ENCODE measurements at regions not wholly inside any gene's neighbourhood (a gene's known extent, or its start where the extent isn't known, plus 50 kb on each side); places are given as distances from the start of the nearest gene placed in this dataset.

GRCh38 chr2:23203383-23203782, 181.6 kb upstream of the KLHL29 start:
- H3K36me3 ChIP-seq: no peaks in the 10 kb centered on the region
- no peak overlapping the region for H3K4me3 ChIP-seq (ENCODE audit: low read depth, low read length)
- H3K9me3 ChIP-seq: no peaks in the 10 kb centered on the region
- H3K4me1 ChIP-seq: peaks cover 4% of the 10 kb centered on the region
- DNase-seq: no peak
- no peaks in the 10 kb centered on the region for H3K27me3 ChIP-seq
- no peak for TF ChIP-seq CTCF (IDR thresholded peaks at IDR 0.05; ENCODE audit: low read depth, low read length)

- H3K27me3 ChIP-seq: no peaks in the 10 kb centered on the region
- no peaks in the 10 kb centered on the region for H3K9me3 ChIP-seq
- no peak for DNase-seq
- TF ChIP-seq CTCF (IDR thresholded peaks at IDR 0.05; ENCODE audit: low read depth, low read length): no peak
- no peak overlapping the region for H3K4me3 ChIP-seq (ENCODE audit: low read depth, low read length)
- H3K4me1 ChIP-seq: no peaks in the 10 kb centered on the region
- H3K36me3 ChIP-seq: no peaks in the 10 kb centered on the region
Observed at GRCh38 chr2:23204685-23205242, 180.2 kb upstream of the KLHL29 start.

GRCh38 chr2:23206650-23207049, 178.3 kb upstream of the KLHL29 start:
- Histone ChIP-seq H3K4me1 (no peaks in the 10 kb centered on the region), H3K27me3 (no peaks in the 10 kb centered on the region), H3K36me3 (no peaks in the 10 kb centered on the region), H3K9me3 (no peaks in the 10 kb centered on the region), H3K4me3 (ENCODE audit: low read depth, low read length) (no peak overlapping the region)
- no peak for DNase-seq
- TF ChIP-seq CTCF (IDR thresholded peaks at IDR 0.05; ENCODE audit: low read depth, low read length): no peak

- no peak for DNase-seq
- Histone ChIP-seq H3K4me1 (no peaks in the 10 kb centered on the region), H3K4me3 (ENCODE audit: low read depth, low read length) (no peak overlapping the region), H3K27me3 (no peaks in the 10 kb centered on the region), H3K36me3 (no peaks in the 10 kb centered on the region), H3K9me3 (no peaks in the 10 kb centered on the region)
- TF ChIP-seq CTCF (IDR thresholded peaks at IDR 0.05; ENCODE audit: low read depth, low read length): no peak
Observed at GRCh38 chr2:23207871-23208270, 177.1 kb upstream of the KLHL29 start.

- DNase-seq: no peak
- Histone ChIP-seq H3K27me3 (no peaks in the 10 kb centered on the region), H3K9me3 (no peaks in the 10 kb centered on the region), H3K36me3 (no peaks in the 10 kb centered on the region), H3K4me3 (ENCODE audit: low read depth, low read length) (no peak overlapping the region), H3K4me1 (no peaks in the 10 kb centered on the region)
- TF ChIP-seq CTCF (IDR thresholded peaks at IDR 0.05; ENCODE audit: low read depth, low read length): no peak
Observed at GRCh38 chr2:23208339-23208738, 176.6 kb upstream of the KLHL29 start.

- no peak for TF ChIP-seq CTCF (IDR thresholded peaks at IDR 0.05; ENCODE audit: low read depth, low read length)
- Histone ChIP-seq H3K27me3 (no peaks in the 10 kb centered on the region), H3K4me1 (no peaks in the 10 kb centered on the region), H3K36me3 (no peaks in the 10 kb centered on the region), H3K4me3 (ENCODE audit: low read depth, low read length) (no peak overlapping the region), H3K9me3 (no peaks in the 10 kb centered on the region)
- DNase-seq: no peak
Observed at GRCh38 chr2:23209059-23209458, 175.9 kb upstream of the KLHL29 start.

Measured in BE2C (cell line).